Neuronal stem cell (in vitro differentiated cells): ENCODE measurements at regions not wholly inside any gene's neighbourhood (a gene's known extent, or its start where the extent isn't known, plus 50 kb on each side); places are given as distances from the start of the nearest gene placed in this dataset.

ENCODE experiments used
- DNase-seq: peaks from one replicate; pipeline ENCODE4 v3.0.0-alpha.2; 2013; ENCODE audit warnings: low spot score
- H2AFZ ChIP-seq: one replicate; pipeline ENCODE4 v1.6.1; 2013; ENCODE audit warnings: mild to moderate bottlenecking, low read length, inconsistent platforms
- H2AK5ac ChIP-seq: 2 replicates; pipeline ENCODE4 v1.6.1; 2013; ENCODE audit warnings: low read depth, mild to moderate bottlenecking, inconsistent platforms, low read length, moderate library complexity, mixed read lengths
- H2BK120ac ChIP-seq: 2 replicates; pipeline ENCODE4 v1.6.1; 2013; ENCODE audit warnings: low read depth, mild to moderate bottlenecking, inconsistent platforms, low read length, moderate library complexity, mixed read lengths
- H2BK12ac ChIP-seq: one replicate; pipeline ENCODE4 v1.6.1; 2013; ENCODE audit warnings: low read length, inconsistent platforms
- H2BK15ac ChIP-seq: 2 replicates; pipeline ENCODE4 v1.6.1; 2013; ENCODE audit warnings: mild to moderate bottlenecking, low read length, inconsistent platforms, mixed read lengths
- H2BK5ac ChIP-seq: one replicate; pipeline ENCODE4 v1.6.1; 2013; ENCODE audit warnings: inconsistent platforms, mild to moderate bottlenecking, low read length, moderate library complexity
- H3K14ac ChIP-seq: one replicate; pipeline ENCODE4 v1.6.1; 2013; ENCODE audit warnings: low read length, inconsistent platforms
- H3K18ac ChIP-seq: 2 replicates; pipeline ENCODE4 v1.6.1; 2013; ENCODE audit warnings: low read length, inconsistent platforms
- H3K23ac ChIP-seq: 2 replicates; pipeline ENCODE4 v1.6.1; 2013; ENCODE audit warnings: low read depth, mild to moderate bottlenecking, mixed read lengths, low read length, inconsistent platforms; ENCODE audit not compliant: poor library complexity
- H3K27ac ChIP-seq: replicated peaks from 3 replicates; pipeline ENCODE4 v1.5.1; 2013; ENCODE audit warnings: low read length, inconsistent platforms
- H3K27me3 ChIP-seq, 3 experiments: 2 replicates each; pipeline ENCODE4 v1.6.1; 2013; ENCODE audit warnings: low read length in 3 of 3, mild to moderate bottlenecking in 2 of 3, inconsistent platforms in 1 of 3, low read depth in 1 of 3, mixed read lengths in 1 of 3, moderate library complexity in 1 of 3; ENCODE audit not compliant: control insufficient read depth in 3 of 3, insufficient read depth in 3 of 3
- H3K36me3 ChIP-seq, 2 donors: replicated peaks in 1 of 2; 2 replicates each; pipeline ENCODE4 v1.6.1; 2013; ENCODE audit warnings: low read length in 2 of 2; ENCODE audit not compliant: control insufficient read depth in 2 of 2, insufficient read depth in 2 of 2
- H3K4ac ChIP-seq: 2 replicates; pipeline ENCODE4 v1.6.1; 2013; ENCODE audit warnings: inconsistent platforms, mild to moderate bottlenecking, low read length, moderate library complexity
- H3K4me1 ChIP-seq, 2 donors: 1 replicate in 1 of 2; 2 replicates in 1 of 2; pipeline ENCODE4 v1.6.1; 2013; ENCODE audit warnings: low read length in 2 of 2, low read depth in 1 of 2; ENCODE audit not compliant: control insufficient read depth in 2 of 2, insufficient read depth in 1 of 2
- H3K4me2 ChIP-seq: one replicate; pipeline ENCODE4 v1.6.1; 2013; ENCODE audit warnings: mild to moderate bottlenecking, low read length, inconsistent platforms; ENCODE audit not compliant: insufficient read depth, poor library complexity, severe bottlenecking
- H3K4me3 ChIP-seq, 2 donors: 2 replicates each; pipeline ENCODE4 v1.5.1; 2013; ENCODE audit warnings: low read length in 2 of 2, mild to moderate bottlenecking in 2 of 2, inconsistent platforms in 1 of 2, moderate library complexity in 1 of 2
- H3K79me1 ChIP-seq: one replicate; pipeline ENCODE4 v1.6.1; 2013; ENCODE audit warnings: low read depth, mild to moderate bottlenecking, inconsistent platforms, low read length, moderate library complexity
- H3K9ac ChIP-seq: one replicate; pipeline ENCODE4 v1.6.1; 2013; ENCODE audit warnings: mild to moderate bottlenecking, low read depth, low read length, inconsistent platforms; ENCODE audit not compliant: poor library complexity
- H3K9me3 ChIP-seq, 2 donors: replicated peaks in 1 of 2; 2 replicates each; pipeline versions ENCODE3 to v1.6.1; 2013; ENCODE audit warnings: low read length in 2 of 2, mild to moderate bottlenecking in 2 of 2, inconsistent platforms in 1 of 2, low read depth in 1 of 2, mixed read lengths in 1 of 2, moderate library complexity in 1 of 2; ENCODE audit not compliant: control insufficient read depth in 2 of 2, insufficient read depth in 1 of 2
- H4K8ac ChIP-seq: one replicate; pipeline ENCODE4 v1.6.1; 2013; ENCODE audit warnings: low read depth, mild to moderate bottlenecking, inconsistent platforms, low read length, moderate library complexity
- H4K91ac ChIP-seq: one replicate; pipeline ENCODE4 v1.6.1; 2013; ENCODE audit warnings: low read length, low read depth, mild to moderate bottlenecking, inconsistent platforms; ENCODE audit not compliant: poor library complexity
- WGBS, 2 donors: extraction: QIAGEN DNeasy Blood & Tissue Kit; methylation state at CpG; one replicate each; pipeline ENCODE4 v1.1.7; 2013; ENCODE audit warnings: missing lambda C conversion rate in 2 of 2, mixed read lengths in 1 of 2; ENCODE audit not compliant: insufficient read length in 2 of 2, insufficient replicate concordance in 1 of 2; ENCODE audit errors: extremely low coverage in 2 of 2; 5-methylcytosine and 5-hydroxymethylcytosine counted together

DNA sequence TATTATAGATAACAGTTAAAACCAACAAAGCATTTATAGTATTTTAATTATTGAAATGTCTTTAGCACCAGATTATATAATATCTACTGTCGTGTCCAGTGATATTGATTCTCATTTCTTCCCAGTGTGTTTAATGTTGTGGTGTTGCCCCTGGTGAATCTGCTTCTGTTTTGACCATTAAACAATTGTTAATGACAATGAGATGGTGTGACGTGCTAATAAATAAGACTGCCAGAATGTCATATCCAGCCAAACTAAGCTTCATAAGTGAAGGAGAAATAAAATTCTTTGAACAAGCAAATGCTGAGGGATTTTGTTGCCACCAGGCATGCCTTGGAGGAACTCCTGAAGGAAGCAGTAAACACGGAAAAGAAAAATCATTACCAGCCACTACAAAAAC is 480.0 kb upstream of the ROBO1 start:
- DNase-seq, result no peak
- no peak overlapping the region for H2AFZ ChIP-seq
- H3K4me3 ChIP-seq, result no peak overlapping the region
- H4K91ac ChIP-seq, result no peak overlapping the region
- no peak overlapping the region for H3K27ac ChIP-seq
- no peak overlapping the region for H2BK15ac ChIP-seq
- H3K27me3 ChIP-seq, result no peaks in the 10 kb centered on the region
- H2AK5ac ChIP-seq, result no peak overlapping the region
- H3K36me3 ChIP-seq, result no peaks in the 10 kb centered on the region
- no peak overlapping the region for H3K4ac ChIP-seq
- no peak overlapping the region for H2BK120ac ChIP-seq
- H4K8ac ChIP-seq, result no peak overlapping the region
- no CpG with 5 or more reads among the region's 3 CpGs for WGBS, 2 donors
- no peak overlapping the region for H3K9ac ChIP-seq
- H3K14ac ChIP-seq, result no peak overlapping the region
- H3K23ac ChIP-seq, result no peak overlapping the region
- H3K9me3 ChIP-seq, result no peaks in the 10 kb centered on the region
- H2BK5ac ChIP-seq, result no peak overlapping the region
- H3K4me2 ChIP-seq, result no peak overlapping the region
- H2BK12ac ChIP-seq, result no peak overlapping the region
- no peak overlapping the region for H3K18ac ChIP-seq
- H3K4me1 ChIP-seq, result no peaks in the 10 kb centered on the region
- no peaks in the 10 kb centered on the region for H3K79me1 ChIP-seq

DNA sequence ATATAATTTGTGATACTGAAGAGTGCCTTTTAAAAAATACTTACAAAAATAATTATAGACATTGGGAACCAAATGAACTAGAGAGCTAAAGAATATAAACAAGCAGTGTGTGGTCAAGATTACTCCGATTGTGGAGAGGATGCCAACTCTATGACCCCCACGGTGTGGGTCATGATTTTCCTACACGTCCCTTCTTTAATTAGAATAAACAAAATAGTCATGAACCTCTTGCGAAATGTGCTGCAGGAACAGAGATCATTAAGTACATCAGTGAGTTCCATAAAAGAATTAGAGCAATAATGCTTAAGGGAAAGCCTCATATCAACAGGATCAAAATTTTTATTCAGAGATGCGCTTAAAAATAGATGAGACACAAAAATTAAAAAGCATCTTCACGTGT is 476.6 kb upstream of the ROBO1 start:
- WGBS, 2 donors, result no CpG with 5 or more reads among the region's 6 CpGs
- Histone ChIP-seq H2AFZ (no peak overlapping the region), H3K23ac (no peak overlapping the region), H3K14ac (no peak overlapping the region), H3K79me1 (no peaks in the 10 kb centered on the region), H3K4me2 (no peak overlapping the region), H3K4me3 (no peak overlapping the region), H3K9ac (no peak overlapping the region), H2BK5ac (no peak overlapping the region), H2BK15ac (no peak overlapping the region), H2BK120ac (no peak overlapping the region), H2BK12ac (no peak overlapping the region), H3K27me3 (no peaks in the 10 kb centered on the region), H3K36me3 (no peaks in the 10 kb centered on the region), H2AK5ac (no peak overlapping the region), H3K9me3 (no peaks in the 10 kb centered on the region), H4K8ac (no peak overlapping the region), H3K18ac (no peak overlapping the region), H3K27ac (no peak overlapping the region), H4K91ac (no peak overlapping the region), H3K4me1 (no peaks in the 10 kb centered on the region), H3K4ac (no peak overlapping the region)
- DNase-seq, result no peak

GRCh38 chr3:80241791-80242190 is 474.0 kb upstream of the ROBO1 start:
- Histone ChIP-seq H3K27ac (no peak overlapping the region), H3K14ac (no peak overlapping the region), H2BK5ac (no peak overlapping the region), H4K8ac (no peak overlapping the region), H3K36me3 (no peaks in the 10 kb centered on the region), H3K27me3 (no peaks in the 10 kb centered on the region), H2BK120ac (no peak overlapping the region), H3K79me1 (no peaks in the 10 kb centered on the region), H3K18ac (no peak overlapping the region), H2BK15ac (no peak overlapping the region), H4K91ac (no peak overlapping the region), H3K4me1 (no peaks in the 10 kb centered on the region), H2BK12ac (no peak overlapping the region), H2AK5ac (no peak overlapping the region), H3K4me2 (no peak overlapping the region), H3K23ac (no peak overlapping the region), H3K4ac (no peak overlapping the region), H3K9me3 (no peaks in the 10 kb centered on the region), H3K4me3 (no peak overlapping the region), H2AFZ (no peak overlapping the region), H3K9ac (no peak overlapping the region)
- no CpG with 5 or more reads among the region's 1 CpG for WGBS, 2 donors
- DNase-seq, result no peak

DNA sequence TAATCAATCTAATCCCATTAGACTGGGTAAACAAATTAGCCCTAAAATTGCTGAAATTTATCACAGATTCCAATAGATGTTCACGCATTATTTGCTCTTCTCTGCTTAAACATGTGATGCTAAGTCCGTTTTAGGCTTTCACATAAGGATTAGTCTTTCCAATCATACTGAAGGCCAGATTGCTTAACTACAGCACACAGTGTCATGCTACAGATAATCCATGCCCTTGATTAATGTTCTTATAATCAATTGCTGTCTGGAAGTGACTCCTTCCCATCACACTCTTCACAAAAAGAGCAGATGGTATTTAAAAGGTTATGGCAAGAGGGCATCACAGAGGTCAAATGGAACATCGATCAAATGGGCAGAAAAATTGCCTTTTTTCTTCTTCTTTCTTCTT is 471.5 kb upstream of the ROBO1 start:
- no peaks in the 10 kb centered on the region for H3K79me1 ChIP-seq
- H3K9ac ChIP-seq, result no peak overlapping the region
- no peak overlapping the region for H3K14ac ChIP-seq
- no peak overlapping the region for H2AFZ ChIP-seq
- H2BK15ac ChIP-seq, result no peak overlapping the region
- H4K8ac ChIP-seq, result no peak overlapping the region
- H4K91ac ChIP-seq, result no peak overlapping the region
- H3K4me3 ChIP-seq, result no peak overlapping the region
- WGBS, 2 donors, result no CpG with 5 or more reads among the region's 3 CpGs
- H3K23ac ChIP-seq, result no peak overlapping the region
- H3K27ac ChIP-seq, result no peak overlapping the region
- H3K18ac ChIP-seq, result no peak overlapping the region
- DNase-seq, result no peak
- H2BK120ac ChIP-seq, result no peak overlapping the region
- H2BK12ac ChIP-seq, result no peak overlapping the region
- H3K4ac ChIP-seq, result no peak overlapping the region
- no peak overlapping the region for H3K4me2 ChIP-seq
- H3K27me3 ChIP-seq, result no peaks in the 10 kb centered on the region
- no peaks in the 10 kb centered on the region for H3K36me3 ChIP-seq
- no peaks in the 10 kb centered on the region for H3K4me1 ChIP-seq
- H2BK5ac ChIP-seq, result no peak overlapping the region
- H2AK5ac ChIP-seq, result no peak overlapping the region
- no peaks in the 10 kb centered on the region for H3K9me3 ChIP-seq
